ENCODE measurements at regions not wholly inside any gene's neighbourhood (a gene's known extent, or its start where the extent isn't known, plus 50 kb on each side); places are given as distances from the start of the nearest gene placed in this dataset.

DNA sequence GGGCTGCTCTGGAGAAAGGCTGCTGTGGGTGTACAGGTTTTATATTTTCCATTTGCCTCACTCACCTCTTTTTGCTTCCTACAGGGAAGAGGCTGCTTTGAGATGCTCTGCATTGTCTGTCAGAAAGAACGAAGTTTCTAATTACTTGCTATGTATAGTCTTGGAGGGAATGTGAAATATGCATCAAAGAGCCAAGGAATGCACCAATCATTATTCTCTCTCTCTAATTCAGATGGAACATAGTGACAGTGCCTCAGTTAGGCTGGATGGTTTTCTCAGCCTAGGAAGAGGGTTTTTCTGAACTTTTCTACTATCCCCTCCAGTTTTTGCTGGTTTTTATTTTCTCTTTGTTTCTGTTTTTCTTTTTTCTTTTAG, 106.8 kb upstream of the SLC4A4 start:
- Histone ChIP-seq H3K9me3 (ENCODE audit: low read length) (no peaks in the 10 kb centered on the region), H3K4me2 (ENCODE audit: low read length) (no peak overlapping the region), H3K36me3 (ENCODE audit: insufficient read depth, low read length) (no peaks in the 10 kb centered on the region), H3K27ac (ENCODE audit: low read depth, low read length, poor library complexity, severe bottlenecking) (no peak overlapping the region), H4K20me1 (ENCODE audit: insufficient read depth, low read length) (no peaks in the 10 kb centered on the region), H3K4me1 (ENCODE audit: insufficient read depth, low read length, poor library complexity, severe bottlenecking) (no peaks in the 10 kb centered on the region), H3K4me3 (ENCODE audit: low read depth, low read length, poor library complexity, severe bottlenecking) (no peak overlapping the region), H3K79me2 (ENCODE audit: insufficient read depth, low read depth, low read length) (no peaks in the 10 kb centered on the region), H3K9me2 (ENCODE audit: insufficient read depth, low read length) (no peaks in the 10 kb centered on the region), H2AFZ (ENCODE audit: low read length) (no peak overlapping the region)
- intact Hi-C loops (cut with micrococcal nuclease; ENCODE audit: unreplicated experiment), result no loop called here
- ChIA-PET POLR2A (no interaction called here), CTCF (ENCODE audit: unreplicated experiment) (no interaction called here)
- DNase-seq (ENCODE audit: low spot score), result no peak
- BruUV-seq (replicated peaks), result no TSS peak
- TF ChIP-seq, protein P1, sequence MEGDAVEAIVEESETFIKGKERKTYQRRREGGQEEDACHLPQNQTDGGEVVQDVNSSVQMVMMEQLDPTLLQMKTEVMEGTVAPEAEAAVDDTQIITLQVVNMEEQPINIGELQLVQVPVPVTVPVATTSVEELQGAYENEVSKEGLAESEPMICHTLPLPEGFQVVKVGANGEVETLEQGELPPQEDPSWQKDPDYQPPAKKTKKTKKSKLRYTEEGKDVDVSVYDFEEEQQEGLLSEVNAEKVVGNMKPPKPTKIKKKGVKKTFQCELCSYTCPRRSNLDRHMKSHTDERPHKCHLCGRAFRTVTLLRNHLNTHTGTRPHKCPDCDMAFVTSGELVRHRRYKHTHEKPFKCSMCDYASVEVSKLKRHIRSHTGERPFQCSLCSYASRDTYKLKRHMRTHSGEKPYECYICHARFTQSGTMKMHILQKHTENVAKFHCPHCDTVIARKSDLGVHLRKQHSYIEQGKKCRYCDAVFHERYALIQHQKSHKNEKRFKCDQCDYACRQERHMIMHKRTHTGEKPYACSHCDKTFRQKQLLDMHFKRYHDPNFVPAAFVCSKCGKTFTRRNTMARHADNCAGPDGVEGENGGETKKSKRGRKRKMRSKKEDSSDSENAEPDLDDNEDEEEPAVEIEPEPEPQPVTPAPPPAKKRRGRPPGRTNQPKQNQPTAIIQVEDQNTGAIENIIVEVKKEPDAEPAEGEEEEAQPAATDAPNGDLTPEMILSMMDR (conservative IDR thresholded peaks at IDR 0.05; ENCODE audit: low read length), result no peak
- no peak for TF ChIP-seq EZH2phosphoT487 (IDR thresholded peaks at IDR 0.05; ENCODE audit: borderline replicate concordance, low read depth, low read length)

- ChIA-PET CTCF (ENCODE audit: unreplicated experiment) (no interaction called here), POLR2A (no interaction called here)
- Histone ChIP-seq H3K36me3 (ENCODE audit: insufficient read depth, low read length) (no peaks in the 10 kb centered on the region), H3K4me3 (ENCODE audit: low read depth, low read length, poor library complexity, severe bottlenecking) (no peak overlapping the region), H3K27ac (ENCODE audit: low read depth, low read length, poor library complexity, severe bottlenecking) (no peak overlapping the region), H3K9me3 (ENCODE audit: low read length) (no peaks in the 10 kb centered on the region), H3K4me2 (ENCODE audit: low read length) (no peak overlapping the region), H3K9me2 (ENCODE audit: insufficient read depth, low read length) (no peaks in the 10 kb centered on the region), H4K20me1 (ENCODE audit: insufficient read depth, low read length) (no peaks in the 10 kb centered on the region), H3K4me1 (ENCODE audit: insufficient read depth, low read length, poor library complexity, severe bottlenecking) (no peaks in the 10 kb centered on the region), H3K79me2 (ENCODE audit: insufficient read depth, low read depth, low read length) (no peaks in the 10 kb centered on the region), H2AFZ (ENCODE audit: low read length) (no peak overlapping the region)
- intact Hi-C loops (cut with micrococcal nuclease; ENCODE audit: unreplicated experiment), result no loop called here
- no peak for DNase-seq (ENCODE audit: low spot score)
- TF ChIP-seq EZH2phosphoT487 (IDR thresholded peaks at IDR 0.05; ENCODE audit: borderline replicate concordance, low read depth, low read length), result no peak
- TF ChIP-seq, protein P1 (conservative IDR thresholded peaks at IDR 0.05; ENCODE audit: low read length), result no peak
- no TSS peak for BruUV-seq (replicated peaks)
Observed at GRCh38 chr4:71232846-71233245, 106.0 kb upstream of the SLC4A4 start.

DNA sequence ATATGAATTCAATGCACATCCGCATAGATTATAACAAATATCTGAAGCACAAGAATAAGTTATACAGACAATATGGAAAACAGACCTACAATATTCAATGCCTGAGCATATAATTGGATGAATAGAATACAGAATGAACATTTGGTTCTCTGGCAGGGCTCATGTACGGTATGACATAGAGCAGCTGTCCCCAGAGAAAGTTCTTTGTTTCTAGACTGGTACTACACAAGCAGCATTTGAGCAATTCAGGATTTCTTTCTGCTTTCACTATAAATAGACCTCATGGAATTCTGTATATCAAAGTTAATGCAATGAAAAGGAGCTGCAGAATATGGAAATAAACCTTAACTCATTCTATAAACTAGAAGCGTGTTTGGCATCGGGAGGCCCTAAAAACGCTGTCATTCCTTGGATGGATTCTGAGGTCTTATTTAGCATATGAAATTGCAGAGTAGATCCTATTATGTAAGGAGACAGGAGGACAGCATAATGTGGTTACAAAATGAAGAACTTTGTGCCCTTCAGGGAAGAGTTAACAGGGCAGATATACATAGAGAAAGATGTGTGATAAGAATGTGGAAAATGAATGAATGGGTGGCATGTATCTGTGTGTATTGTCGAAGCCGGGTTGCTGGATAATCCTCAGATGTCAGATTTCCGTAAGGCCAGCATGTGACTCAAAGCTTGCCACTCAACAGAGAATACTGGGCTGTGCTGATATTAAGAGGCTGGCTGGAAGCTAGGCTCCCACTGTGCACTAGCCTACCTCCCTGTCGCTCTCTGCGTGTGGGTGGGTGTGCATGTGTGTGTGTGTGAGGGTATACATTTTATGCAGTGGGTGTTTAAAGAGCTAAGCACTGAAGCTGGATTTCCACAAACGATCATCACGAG, 103.3 kb upstream of the SLC4A4 start:
- no peak overlapping the region for H3K4me3 ChIP-seq (ENCODE audit: low read depth, low read length, poor library complexity, severe bottlenecking)
- H3K79me2 ChIP-seq (ENCODE audit: insufficient read depth, low read depth, low read length), result no peaks in the 10 kb centered on the region
- H3K4me2 ChIP-seq (ENCODE audit: low read length), result no peak overlapping the region
- no peaks in the 10 kb centered on the region for H3K36me3 ChIP-seq (ENCODE audit: insufficient read depth, low read length)
- H3K9me3 ChIP-seq (ENCODE audit: low read length), result no peaks in the 10 kb centered on the region
- no peak for DNase-seq (ENCODE audit: low spot score)
- intact Hi-C loops (cut with micrococcal nuclease; ENCODE audit: unreplicated experiment), result no loop called here
- ChIA-PET CTCF (ENCODE audit: unreplicated experiment) (no interaction called here), POLR2A (interaction anchor here (0.6 to 2.8 kb wide), 5 partner anchors 8 to 689 kb away, joined by 3 to 9 read pairs (median 5); no protein-coding TSS in a partner anchor)
- no peak for TF ChIP-seq EZH2phosphoT487 (IDR thresholded peaks at IDR 0.05; ENCODE audit: borderline replicate concordance, low read depth, low read length)
- TF ChIP-seq, protein P1 (conservative IDR thresholded peaks at IDR 0.05; ENCODE audit: low read length), result no peak
- H4K20me1 ChIP-seq (ENCODE audit: insufficient read depth, low read length), result no peaks in the 10 kb centered on the region
- no peaks in the 10 kb centered on the region for H3K4me1 ChIP-seq (ENCODE audit: insufficient read depth, low read length, poor library complexity, severe bottlenecking)
- H3K9me2 ChIP-seq (ENCODE audit: insufficient read depth, low read length), result no peaks in the 10 kb centered on the region
- H2AFZ ChIP-seq (ENCODE audit: low read length), result no peak overlapping the region
- no TSS peak for BruUV-seq (replicated peaks)
- no peak overlapping the region for H3K27ac ChIP-seq (ENCODE audit: low read depth, low read length, poor library complexity, severe bottlenecking)
